Glomerular endothelial cell (primary cell): ENCODE measurements at regions not wholly inside any gene's neighbourhood (a gene's known extent, or its start where the extent isn't known, plus 50 kb on each side); places are given as distances from the start of the nearest gene placed in this dataset.

ENCODE experiments used
- DNase-seq: peaks from one replicate; pipeline ENCODE4 v3.0.0-alpha.2; 2011; ENCODE audit warnings: low read depth, low spot score; ENCODE audit errors: extremely low read depth

DNA sequence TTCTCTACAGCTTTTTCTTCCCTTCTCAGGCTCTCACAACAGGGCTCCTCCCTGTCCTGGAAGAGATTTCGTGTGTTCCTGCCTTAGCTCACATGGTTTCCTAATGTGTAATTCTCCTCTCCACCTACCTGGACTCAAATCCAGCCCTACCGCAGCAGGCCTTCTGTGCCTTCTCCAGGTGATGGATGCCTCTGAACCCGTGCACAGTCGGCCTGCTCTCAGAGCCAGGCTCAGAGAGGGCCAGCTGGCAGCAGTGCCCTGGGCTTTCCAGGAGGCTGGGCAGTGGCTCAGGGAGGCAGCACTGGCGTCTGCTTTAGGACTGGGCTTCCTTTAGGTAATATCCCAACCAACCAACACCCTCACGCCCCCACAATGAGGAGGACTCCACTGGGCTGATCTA is 123.2 kb upstream of the TMC3 start:
- DNase-seq = no peak

DNA sequence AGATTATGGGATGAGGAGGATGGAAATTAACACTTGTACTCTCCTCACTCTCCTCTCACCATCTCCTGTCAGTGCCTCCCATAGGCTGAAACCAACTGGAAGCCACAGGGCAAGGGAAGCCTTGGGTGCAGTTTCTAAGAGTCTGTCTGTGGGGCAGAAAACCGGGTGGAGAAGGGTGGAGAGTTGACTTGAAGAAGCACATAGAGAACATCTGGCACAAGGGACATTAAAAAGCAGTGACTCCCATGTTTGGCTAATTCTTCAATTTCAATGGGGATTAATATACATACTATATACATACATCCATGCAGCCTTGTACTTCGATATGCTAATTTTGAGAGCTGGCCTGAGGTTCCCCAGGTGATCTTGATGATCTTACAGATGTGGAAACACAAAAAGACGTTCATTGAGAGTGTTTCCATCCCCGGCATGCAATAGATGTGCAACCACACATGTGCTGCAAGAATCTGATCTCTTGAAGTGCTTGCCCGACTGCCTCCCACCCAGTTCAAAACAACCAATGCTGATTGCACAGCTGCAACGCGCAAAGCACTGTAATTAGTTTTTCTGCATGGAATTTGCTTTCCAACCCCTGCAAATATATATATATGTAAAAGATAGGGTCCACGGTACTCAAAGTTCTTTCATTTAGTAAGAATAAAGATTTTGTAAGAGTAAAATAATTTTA is 121.9 kb upstream of the TMC3 start:
- no peak for DNase-seq

DNA sequence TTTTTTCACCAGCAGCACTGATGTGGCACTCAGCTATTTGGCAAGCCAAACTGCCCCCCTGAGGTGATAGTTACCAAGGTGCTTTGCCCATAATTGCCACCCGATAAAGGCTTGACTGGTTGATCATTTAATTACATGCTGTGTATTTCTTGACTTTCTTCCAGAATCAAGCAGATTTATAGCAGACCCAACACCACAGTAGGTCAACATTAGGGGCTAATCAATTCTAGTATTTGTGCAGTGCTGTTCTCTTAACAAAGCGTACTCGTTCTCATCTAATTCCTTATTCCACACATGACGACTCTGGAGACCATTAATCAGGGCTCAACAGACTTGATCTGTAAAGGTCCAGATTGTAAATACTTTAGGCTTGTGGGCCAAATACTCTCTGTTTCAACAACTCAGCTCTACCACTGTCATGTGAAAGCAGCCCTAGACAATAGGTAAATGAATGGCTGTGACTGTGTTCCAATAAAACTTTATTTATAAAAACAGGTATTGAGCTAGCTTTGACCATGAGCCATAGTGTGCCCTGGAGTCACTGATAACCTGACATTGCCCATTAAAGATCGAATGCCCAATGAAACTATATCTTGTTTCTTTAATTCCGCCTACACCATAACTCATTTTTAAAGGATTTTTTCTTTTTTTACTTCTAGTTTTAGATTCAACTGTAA is 119.1 kb upstream of the TMC3 start:
- no peak for DNase-seq

DNA sequence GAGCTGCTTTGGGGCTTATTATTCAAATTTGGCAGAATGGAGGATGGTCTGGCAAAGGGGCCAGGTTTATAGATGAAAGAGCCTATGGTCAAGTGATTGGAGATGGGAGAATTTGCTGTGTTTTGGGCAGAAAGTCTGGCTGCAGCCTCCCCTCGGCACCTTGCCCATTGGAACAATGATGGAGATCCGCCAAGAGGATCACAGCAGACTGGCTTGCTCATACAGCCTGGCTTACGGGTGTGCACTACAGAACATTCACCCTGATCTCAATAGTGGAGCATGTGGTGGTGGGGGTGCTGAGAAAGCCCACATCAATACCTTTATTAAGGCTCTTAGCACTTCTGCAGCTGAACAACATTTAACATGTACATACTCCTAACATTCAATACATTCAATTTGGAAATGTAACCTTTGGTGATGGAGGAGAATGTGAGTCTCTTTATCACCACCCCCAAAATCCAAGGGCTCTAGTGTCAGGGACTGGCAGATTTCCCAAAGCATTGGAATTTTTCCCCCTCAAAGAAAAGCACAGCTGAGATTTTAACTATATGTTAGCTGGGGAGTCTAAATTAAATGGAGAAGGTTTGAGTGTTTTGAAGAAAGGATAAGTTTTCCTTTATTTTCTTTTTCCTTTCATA is 118.4 kb upstream of the TMC3 start:
- DNase-seq = no peak

DNA sequence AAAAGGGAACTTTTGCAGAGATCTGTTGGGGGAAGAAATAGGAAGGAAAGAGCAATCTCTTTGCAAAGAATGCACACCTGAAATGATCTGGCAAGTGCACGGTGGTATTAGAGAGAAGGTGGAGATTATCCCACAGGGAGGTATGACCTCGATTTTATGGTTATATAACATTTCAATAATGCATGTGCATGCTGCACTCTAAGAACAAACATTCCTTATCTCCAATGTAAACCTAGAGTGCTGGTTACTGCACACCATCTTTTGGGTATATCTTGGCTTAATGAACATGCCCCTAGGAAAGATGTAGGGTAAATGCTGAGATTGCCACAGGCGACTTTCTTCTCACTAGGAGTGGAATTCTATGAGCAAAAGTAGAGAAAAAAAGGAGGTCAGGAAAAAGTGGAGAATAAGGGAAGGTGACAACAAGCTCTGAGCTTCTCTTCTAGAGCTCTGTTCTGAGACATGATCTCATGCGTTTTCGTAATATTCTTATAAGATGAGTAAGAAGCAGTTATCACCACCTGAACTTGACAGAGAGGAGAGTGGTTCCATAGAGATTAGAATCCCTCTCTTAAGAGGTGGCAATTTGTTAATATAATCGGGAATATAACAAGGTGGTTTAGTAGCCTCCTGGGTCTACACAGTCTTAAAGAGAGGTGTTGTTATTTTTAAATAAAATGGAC is 117.5 kb upstream of the TMC3 start:
- no peak for DNase-seq

DNA sequence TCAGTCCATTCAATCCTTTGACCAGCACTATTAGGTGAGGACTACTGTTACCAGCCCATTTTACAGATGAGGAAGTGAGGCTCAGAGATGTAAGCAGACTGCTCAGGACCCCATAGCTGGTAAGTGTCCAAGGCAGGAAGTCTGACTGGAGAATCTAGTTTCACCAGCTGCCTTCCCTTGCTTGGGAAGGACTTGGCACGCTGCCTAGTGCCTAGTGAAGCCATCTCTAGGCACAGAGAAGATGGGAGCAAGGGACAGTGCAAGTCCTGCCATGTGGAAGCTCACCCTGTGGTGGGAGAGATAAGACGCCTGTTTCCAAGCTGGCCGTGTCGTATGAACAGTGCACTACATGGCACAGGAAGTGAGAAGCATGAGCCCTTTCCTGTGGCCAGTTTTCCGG is 111.8 kb upstream of the TMC3 start:
- no peak for DNase-seq

DNA sequence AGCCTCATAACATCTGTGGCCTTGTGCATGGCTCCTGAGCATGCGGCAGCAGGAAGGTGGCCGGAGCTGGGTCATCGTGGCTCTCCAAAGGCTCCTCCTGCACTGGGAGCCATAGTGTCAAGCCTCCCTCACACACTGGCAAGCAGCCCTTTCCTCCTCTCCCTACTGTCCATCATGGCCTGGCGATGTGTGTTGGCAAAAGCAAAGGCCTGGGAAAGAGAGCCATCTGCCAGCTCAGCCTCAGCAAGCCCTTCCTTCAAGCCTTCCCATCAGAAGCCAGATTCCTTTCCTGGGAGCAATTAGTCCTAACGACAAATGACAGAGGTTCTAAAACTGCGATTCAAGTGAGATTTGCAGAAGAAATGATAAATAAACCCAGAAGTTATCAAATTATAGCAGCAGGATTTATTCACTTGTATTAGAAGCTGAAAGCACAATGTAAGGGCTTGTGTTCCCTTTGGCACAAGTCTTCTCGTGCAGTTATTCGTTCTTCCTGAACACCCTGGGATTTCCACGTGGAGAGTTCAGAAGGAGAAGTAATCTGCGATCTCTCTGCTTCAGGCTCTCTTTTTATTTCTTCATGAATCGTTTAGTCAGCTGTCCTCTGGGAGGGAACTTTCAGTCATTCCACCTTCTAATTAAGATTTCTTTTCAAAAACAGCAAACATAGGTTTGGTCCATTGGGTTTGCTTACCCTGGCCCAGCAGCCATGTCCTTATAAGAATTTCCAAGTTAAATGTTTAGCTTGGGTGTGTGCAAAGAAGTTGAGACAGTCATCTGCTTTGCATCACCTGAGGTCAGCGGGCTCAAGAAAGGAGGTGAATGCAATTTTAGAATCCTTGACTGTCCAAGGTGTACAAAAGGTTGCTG is 110.3 kb upstream of the TMC3 start:
- no peak for DNase-seq

DNA sequence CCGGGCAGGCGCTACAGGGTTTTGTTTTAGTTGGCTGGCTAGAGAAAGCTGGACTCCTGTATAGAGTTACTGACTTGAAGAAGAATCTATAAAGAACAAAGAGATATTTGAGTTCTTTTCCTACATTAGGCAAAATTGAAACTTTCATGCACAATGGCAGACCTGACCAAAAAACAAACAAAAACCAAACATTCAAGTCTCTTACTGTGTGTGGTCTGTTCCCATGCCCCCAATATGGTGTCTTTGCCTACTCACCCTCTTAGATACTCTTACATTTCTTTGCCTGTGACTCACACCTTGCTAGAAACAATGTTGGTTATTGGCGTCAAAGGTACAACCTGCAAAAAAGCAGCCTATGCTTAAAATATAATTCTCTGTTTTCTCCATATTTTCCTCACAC is 109.5 kb upstream of the TMC3 start:
- no peak for DNase-seq

DNA sequence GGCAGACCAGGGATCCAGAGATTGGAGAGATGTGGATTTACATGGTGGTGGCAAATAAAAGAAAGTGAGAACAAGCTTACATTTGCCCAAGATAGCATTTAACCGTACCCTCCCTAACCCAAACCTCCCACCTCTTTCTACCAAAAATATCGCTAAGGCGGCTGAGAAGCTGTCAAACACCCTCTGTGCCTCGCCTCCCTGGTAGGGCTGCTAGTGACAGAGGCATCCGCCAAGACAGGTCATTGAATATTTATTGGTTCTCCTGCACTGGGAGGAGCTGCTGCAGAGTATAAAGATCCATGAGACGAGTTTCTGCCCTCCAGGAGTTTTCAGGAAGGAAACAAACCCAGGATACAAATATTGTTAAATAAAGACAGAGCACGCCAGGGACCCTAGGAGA is 107.3 kb upstream of the TMC3 start:
- no peak for DNase-seq

DNA sequence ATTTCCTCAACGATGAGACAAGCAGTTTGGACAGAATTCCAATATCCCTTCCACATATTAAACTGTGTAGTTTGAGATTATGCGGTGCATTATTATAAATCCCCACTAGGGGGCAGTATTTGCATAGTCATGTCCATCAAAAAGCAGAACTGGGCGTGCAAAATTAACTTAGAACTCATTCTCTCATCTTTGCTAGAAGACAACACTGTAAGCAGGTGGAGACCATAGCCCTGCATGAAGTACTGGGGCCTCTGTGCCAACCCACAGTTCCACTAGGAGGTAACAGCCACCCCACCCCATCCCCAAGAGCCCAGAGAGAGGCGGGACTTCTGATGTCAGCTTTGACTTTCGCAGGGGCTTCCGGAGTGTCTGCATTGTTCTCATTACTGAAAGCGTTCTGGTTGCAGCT is 106.6 kb upstream of the TMC3 start:
- peak; percentile 58 for DNase-seq

DNA sequence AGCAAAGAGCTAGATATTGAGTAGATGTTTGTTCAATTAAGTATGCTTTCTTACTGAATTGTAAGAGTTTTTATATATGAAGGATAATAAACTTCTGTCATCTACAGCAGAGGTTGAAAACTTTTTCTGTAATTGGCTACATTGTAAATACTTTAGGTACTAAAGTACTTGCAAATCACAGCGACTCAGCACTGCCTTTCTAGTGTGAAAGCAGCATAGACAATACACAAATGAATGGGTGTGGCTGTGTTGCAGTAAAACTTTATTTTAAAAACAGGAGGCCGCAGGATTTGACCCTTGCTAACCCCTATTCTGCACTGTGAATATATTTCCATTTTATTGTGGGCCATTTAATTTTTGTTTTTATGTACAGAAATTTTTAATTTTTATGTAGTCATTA is 104.3 kb upstream of the TMC3 start:
- DNase-seq = no peak

DNA sequence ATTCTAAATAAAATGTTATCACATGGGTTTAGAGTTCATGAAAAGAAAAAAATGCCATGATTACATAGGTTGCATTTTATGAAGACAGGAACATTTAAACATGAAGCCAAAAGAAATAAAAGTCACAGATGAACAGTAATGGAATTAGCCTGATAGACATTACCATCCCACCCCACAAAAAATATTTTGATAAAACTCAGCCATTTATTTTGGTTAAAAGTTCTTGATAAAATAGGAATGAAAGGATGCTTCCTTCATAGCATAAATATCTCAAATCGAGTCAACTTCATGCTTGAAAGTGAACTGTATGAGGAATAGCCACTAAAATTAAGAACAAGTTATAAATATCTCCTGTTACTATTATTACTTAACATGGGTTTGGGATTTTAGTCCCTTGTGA is 101.9 kb upstream of the TMC3 start:
- no peak for DNase-seq

DNA sequence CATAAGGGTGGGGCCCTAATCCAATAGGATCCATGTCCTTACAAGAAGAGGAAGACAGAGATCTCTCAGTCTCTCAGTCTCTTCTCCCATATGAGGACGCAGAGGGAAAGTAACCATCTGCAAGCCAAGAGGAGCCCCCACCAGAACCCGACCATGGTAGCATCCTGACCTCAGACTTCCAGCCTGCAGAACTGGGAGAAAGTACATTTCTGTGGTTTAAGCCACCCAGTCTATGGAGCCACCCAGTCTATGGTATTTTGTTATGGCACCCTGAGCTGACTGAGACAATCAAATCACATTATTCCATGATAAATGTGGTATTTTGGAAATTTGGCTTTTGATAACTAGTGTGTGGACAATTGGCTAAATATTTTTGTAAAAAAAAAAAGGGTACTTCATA is 101.5 kb upstream of the TMC3 start:
- no peak for DNase-seq

DNA sequence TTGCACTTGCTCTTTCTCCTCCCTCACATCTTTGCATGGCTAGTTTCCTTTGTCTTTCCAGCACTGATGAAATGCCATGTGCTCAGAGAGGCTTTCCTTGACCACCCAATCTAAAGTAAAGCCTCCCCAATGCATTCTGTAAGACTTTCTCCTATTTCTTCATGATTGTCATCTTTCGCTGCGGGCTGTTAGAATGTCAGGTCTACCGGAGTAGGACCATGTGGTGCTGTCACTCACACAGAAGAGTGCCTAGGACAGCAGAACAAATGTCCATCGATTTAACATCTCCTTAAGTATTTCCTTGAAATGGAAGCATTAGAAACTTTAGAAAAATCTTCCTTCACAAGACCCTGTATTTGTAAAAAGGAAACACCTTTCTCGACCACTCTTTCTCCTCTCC is 99.9 kb upstream of the TMC3 start:
- DNase-seq = no peak

DNA sequence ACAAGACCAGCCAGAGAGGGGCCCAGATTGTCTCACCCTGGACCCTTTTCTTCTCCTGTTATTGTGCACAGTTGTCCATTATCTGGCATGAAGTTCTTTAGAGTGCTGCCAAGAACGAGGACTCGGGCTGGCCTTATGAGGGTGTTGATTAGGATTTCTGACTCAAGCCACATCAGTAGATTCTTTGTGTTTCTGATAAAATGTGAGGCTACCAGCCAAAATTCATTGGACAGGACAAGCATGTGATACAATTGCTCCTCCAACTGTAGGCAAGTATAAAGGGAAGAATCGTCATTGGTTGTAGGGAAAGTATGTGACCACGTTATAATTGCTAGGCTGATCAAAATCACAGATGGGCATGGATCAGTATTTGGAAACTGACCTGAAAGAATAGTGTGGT is 99.2 kb upstream of the TMC3 start:
- no peak for DNase-seq

DNA sequence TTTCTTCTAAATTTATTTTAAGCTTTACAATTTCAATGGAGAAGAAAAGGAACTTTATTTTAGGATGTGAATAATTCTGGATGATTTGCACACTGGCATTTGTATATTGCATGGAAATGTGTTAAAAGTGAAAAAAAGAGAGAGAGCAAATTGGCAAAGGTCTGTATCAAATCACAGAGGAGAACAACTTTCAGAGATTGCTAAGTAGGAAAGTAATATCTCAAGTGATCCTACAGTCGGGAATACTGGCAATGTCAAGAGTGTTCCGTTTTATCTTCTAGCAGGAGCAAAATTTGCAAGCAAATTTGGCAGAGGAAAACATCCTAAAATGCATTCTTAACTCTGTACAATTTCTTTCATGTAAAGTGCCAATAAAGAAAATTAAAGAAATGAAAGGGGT is 97.1 kb upstream of the TMC3 start:
- no peak for DNase-seq

DNA sequence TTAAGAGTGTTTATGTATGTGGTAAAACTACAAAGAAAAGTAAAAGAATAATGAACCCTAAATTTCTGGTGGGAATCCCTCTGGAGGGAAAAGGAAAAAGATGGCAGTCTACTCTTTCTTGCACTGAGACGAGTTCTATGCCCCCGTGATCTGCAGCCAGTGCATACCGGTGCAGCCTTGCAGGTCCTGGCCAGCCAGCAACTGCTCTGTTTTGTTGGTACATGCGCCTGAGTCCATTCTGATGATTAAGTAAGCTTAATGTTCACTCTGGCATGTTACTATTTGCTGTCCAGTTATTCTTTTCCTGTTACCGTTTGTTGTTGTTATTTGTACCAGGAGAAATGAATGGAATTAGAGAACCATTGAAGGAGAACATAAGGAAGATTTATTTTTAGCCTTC is 95.1 kb upstream of the TMC3 start:
- DNase-seq = no peak

DNA sequence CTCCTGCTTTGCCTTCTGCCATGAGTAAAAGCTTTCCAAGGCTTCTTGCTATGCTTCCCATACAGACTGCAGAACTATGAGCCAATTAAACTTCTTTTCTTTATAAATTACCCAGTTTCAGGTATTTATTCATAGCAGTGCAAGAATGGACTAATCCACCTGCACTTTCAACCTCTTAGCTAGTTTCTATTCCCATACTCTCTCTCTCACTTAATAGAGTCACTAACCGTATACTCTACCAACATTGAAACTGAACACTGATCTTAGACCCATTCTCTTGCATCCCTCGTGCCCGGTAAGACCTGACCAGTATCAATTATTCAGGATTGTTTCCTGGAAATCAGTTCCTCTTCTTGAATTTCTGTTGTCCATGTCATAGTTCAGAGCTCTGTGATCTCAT is 92.7 kb upstream of the TMC3 start:
- no peak for DNase-seq

DNA sequence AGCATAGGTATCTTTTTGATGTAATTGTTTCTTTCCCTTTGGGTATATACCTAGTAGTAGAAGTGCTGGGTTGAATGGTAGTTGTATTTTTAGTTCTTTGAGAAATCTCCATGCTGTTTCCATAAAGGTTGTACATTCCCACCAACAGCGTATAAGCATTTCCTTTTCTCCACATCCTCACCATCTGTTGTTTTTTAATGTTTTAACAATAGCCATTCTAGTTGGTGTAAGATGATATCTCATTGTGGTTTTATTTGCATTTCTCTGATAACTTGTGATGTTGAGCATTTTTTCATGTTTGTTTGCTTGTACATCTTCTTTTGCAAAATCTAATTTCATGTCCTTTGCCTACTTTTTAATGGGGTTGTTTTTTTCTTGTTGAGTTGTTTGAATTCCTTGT is 80.0 kb upstream of the TMC3 start:
- no peak for DNase-seq

DNA sequence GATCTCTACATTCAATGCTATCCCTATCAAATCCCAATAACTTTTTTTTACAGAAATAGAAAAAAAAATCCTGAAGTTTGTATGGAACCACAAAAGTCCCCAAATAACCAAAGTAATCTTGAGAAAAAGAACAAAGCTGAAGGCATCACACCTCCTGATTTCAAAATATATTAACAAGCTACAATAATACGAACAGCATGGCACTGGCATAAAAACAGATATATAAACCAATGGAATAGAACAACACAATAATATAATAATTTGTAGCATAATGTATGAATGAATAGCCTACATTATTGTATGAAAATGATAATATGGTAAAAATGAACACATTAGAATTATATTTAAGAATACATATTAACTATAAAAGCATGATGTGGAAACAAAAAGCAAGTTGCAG is 76.7 kb upstream of the TMC3 start:
- no peak for DNase-seq
